ENCODE measurements at regions not wholly inside any gene's neighbourhood (a gene's known extent, or its start where the extent isn't known, plus 50 kb on each side); places are given as distances from the start of the nearest gene placed in this dataset.

- CTCF ChIA-PET = no interaction called here
- no peak overlapping the region for H3K4me2 ChIP-seq (ENCODE audit: low read length)
- peaks cover 14% of the 10 kb centered on the region for H3K4me1 ChIP-seq (ENCODE audit: insufficient read depth, low read length)
- H3K27me3 ChIP-seq (ENCODE audit: low read length) = no peaks in the 10 kb centered on the region
- H3K9me3 ChIP-seq (ENCODE audit: low read length) = no peaks in the 10 kb centered on the region
- no peaks in the 10 kb centered on the region for H3K9me2 ChIP-seq (replicated peaks; ENCODE audit: low read length)
- no peaks in the 10 kb centered on the region for H3K79me2 ChIP-seq (ENCODE audit: low read length)
- no peak overlapping the region for H3K27ac ChIP-seq (ENCODE audit: low read length)
- H3K4me3 ChIP-seq (ENCODE audit: low read length) = no peak overlapping the region
- no peaks in the 10 kb centered on the region for H4K20me1 ChIP-seq (ENCODE audit: low read length)
- intact Hi-C loops (cut with micrococcal nuclease) = no loop called here
- TF ChIP-seq EZH2phosphoT487 (IDR thresholded peaks at IDR 0.05; ENCODE audit: borderline replicate concordance, low read length) (no peak), CTCF (conservative IDR thresholded peaks at IDR 0.05; ENCODE audit: low read depth, low read length) (no peak), EZH2 (IDR thresholded peaks at IDR 0.05; ENCODE audit: low read length, unreplicated experiment) (no peak)
- H3K9ac ChIP-seq (ENCODE audit: low read length) = no peak overlapping the region
- no TSS peak for BruUV-seq (replicated peaks)
- H3F3A ChIP-seq (ENCODE audit: low read length, unreplicated experiment) = no peaks in the 10 kb centered on the region
- DNase-seq (no peak), ATAC-seq (no peak)
- POLR2A ChIA-PET (ENCODE audit: unreplicated experiment) = no interaction called here
- no peaks in the 10 kb centered on the region for H3K36me3 ChIP-seq (ENCODE audit: low read depth, low read length)
- H2AFZ ChIP-seq (ENCODE audit: low read length) = no peak overlapping the region
These were observed 160.2 kb downstream of the MRPL14 start for GRCh38 chr6:43966853-43967718.

- Histone ChIP-seq H3F3A (ENCODE audit: low read length, unreplicated experiment) (no peaks in the 10 kb centered on the region), H3K79me2 (ENCODE audit: low read length) (no peaks in the 10 kb centered on the region), H3K27ac (ENCODE audit: low read length) (no peak overlapping the region), H2AFZ (ENCODE audit: low read length) (no peak overlapping the region), H3K9me2 (replicated peaks; ENCODE audit: low read length) (no peaks in the 10 kb centered on the region), H3K9ac (ENCODE audit: low read length) (no peak overlapping the region), H3K9me3 (ENCODE audit: low read length) (no peaks in the 10 kb centered on the region), H3K4me3 (ENCODE audit: low read length) (no peak overlapping the region), H3K36me3 (ENCODE audit: low read depth, low read length) (no peaks in the 10 kb centered on the region), H4K20me1 (ENCODE audit: low read length) (no peaks in the 10 kb centered on the region), H3K27me3 (ENCODE audit: low read length) (no peaks in the 10 kb centered on the region), H3K4me2 (ENCODE audit: low read length) (no peak overlapping the region), H3K4me1 (ENCODE audit: insufficient read depth, low read length) (peaks cover 6% of the 10 kb centered on the region)
- ATAC-seq (no peak), DNase-seq (no peak)
- ChIA-PET CTCF (no interaction called here), POLR2A (ENCODE audit: unreplicated experiment) (no interaction called here)
- TF ChIP-seq CTCF (conservative IDR thresholded peaks at IDR 0.05; ENCODE audit: low read depth, low read length) (no peak), EZH2phosphoT487 (IDR thresholded peaks at IDR 0.05; ENCODE audit: borderline replicate concordance, low read length) (no peak), EZH2 (IDR thresholded peaks at IDR 0.05; ENCODE audit: low read length, unreplicated experiment) (no peak)
- no TSS peak for BruUV-seq (replicated peaks)
- intact Hi-C loops (cut with micrococcal nuclease) = no loop called here
These were observed 160.9 kb downstream of the MRPL14 start for GRCh38 chr6:43966374-43966658.

- BruUV-seq (replicated peaks) = no TSS peak
- ATAC-seq = no peak
- POLR2A ChIA-PET (ENCODE audit: unreplicated experiment) = no interaction called here
These were observed 161.5 kb downstream of the MRPL14 start for GRCh38 chr6:43965628-43966373.

More at GRCh38 chr6:43965628-43966373, 161.5 kb downstream of the MRPL14 start:
- Histone ChIP-seq H3K9me2 (replicated peaks; ENCODE audit: low read length) (no peaks in the 10 kb centered on the region), H3K79me2 (ENCODE audit: low read length) (no peaks in the 10 kb centered on the region), H3K27me3 (ENCODE audit: low read length) (no peaks in the 10 kb centered on the region), H4K20me1 (ENCODE audit: low read length) (no peaks in the 10 kb centered on the region), H3K4me1 (ENCODE audit: insufficient read depth, low read length) (peaks cover under 1% of the 10 kb centered on the region; the same call in 1 of the 2 replicates), H3K9me3 (ENCODE audit: low read length) (no peaks in the 10 kb centered on the region), H3K27ac (ENCODE audit: low read length) (no peak overlapping the region), H3K9ac (ENCODE audit: low read length) (no peak overlapping the region), H3F3A (ENCODE audit: low read length, unreplicated experiment) (no peaks in the 10 kb centered on the region), H2AFZ (ENCODE audit: low read length) (no peak overlapping the region), H3K4me2 (ENCODE audit: low read length) (no peak overlapping the region), H3K36me3 (ENCODE audit: low read depth, low read length) (no peaks in the 10 kb centered on the region), H3K4me3 (ENCODE audit: low read length) (no peak overlapping the region)
- CTCF ChIA-PET = no interaction called here
- intact Hi-C loops (cut with micrococcal nuclease) = no loop called here
- no peak for TF ChIP-seq EZH2 (IDR thresholded peaks at IDR 0.05; ENCODE audit: low read length, unreplicated experiment)
- no peak for TF ChIP-seq EZH2phosphoT487 (IDR thresholded peaks at IDR 0.05; ENCODE audit: borderline replicate concordance, low read length)
- no peak for TF ChIP-seq CTCF (conservative IDR thresholded peaks at IDR 0.05; ENCODE audit: low read depth, low read length)
- DNase-seq = no peak
